GM21381 (cell line): ENCODE measurements at regions not wholly inside any gene's neighbourhood (a gene's known extent, or its start where the extent isn't known, plus 50 kb on each side); places are given as distances from the start of the nearest gene placed in this dataset.

Experiments used
- ATAC-seq: cut with Tn5 transposase; IDR thresholded peaks from one replicate; pipeline ENCODE4 v1.9.1; 2021; ENCODE audit warnings: mild to moderate bottlenecking, moderate library complexity; ENCODE audit not compliant: unreplicated experiment

- no peak for ATAC-seq
Observed at GRCh38 chr12:93151079-93151762, 222.1 kb upstream of the EEA1 start.

DNA sequence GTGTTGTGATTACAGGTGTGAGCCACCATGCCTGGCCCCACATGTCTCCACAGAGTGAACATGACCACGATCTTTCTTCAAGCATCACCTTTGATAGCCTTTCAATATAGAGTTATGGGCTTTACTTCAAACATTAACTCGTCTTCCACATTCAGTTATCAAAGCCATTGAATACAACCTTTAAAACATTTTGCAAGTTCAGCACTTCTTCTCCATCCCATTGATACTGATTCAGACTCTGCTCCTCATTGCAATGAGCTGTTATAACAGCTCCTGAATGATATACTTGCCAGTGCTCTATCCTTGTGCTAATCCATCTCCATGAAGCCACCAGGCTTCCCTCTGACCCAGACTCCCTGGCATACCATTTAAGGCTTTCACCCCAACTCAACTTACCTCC is 223.5 kb upstream of the EEA1 start:
- no peak for ATAC-seq

DNA sequence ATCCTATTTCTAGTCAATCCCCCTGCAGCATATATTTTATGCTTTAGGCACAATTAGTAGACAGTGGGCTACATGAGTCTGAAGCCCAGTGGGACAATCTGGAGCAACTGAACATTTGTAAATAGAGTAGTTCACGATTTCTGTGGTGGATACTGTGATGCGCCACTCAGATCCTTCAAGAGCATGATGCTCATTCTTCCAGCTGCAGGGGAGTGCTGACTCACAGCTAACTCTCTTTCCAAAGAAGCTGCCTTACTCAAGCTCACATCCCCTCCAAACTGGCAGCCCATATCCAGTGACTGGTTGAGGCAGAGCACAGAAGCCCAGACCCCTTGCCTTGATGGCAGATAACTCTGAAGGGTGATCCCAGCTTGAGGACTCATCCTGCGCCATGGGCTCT is 224.2 kb upstream of the EEA1 start:
- ATAC-seq, result no peak

GRCh38 chr12:93154096-93154728 is 223.5 kb upstream of the NUDT4 start:
- no peak for ATAC-seq

DNA sequence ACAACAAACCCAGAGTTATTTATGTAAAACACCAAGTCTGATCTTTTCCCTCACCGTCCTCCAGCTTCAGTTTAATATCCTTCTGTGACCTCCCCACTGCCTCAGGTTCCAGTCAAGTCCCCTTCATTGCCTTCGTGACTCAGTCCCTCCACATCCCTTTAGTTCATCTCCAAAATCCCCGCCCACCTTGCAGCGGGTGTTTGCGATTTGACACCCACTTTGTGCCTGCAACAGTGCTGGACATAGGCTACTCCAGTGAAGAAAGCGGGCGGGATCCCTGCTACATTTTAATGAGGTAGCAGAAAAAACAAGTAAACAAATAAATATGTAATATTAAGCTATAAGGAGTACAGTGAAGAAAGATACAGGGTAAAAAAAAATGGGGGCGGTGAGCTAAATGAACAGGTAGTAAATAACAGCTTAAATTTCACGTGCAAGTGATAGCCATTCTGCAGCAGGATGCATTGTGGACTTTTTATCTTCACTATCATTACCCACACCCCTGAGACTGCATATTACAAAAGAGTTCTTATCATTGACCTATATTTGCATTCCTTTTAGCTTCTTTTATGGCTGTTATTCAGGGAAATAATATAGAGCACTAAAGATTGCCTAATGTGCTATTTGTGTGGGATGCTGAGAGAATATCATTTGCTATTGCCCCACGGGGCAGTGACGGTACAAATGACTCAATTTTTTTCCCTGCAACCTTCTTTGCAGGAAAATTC is 222.8 kb upstream of the NUDT4 start:
- ATAC-seq, result no peak

DNA sequence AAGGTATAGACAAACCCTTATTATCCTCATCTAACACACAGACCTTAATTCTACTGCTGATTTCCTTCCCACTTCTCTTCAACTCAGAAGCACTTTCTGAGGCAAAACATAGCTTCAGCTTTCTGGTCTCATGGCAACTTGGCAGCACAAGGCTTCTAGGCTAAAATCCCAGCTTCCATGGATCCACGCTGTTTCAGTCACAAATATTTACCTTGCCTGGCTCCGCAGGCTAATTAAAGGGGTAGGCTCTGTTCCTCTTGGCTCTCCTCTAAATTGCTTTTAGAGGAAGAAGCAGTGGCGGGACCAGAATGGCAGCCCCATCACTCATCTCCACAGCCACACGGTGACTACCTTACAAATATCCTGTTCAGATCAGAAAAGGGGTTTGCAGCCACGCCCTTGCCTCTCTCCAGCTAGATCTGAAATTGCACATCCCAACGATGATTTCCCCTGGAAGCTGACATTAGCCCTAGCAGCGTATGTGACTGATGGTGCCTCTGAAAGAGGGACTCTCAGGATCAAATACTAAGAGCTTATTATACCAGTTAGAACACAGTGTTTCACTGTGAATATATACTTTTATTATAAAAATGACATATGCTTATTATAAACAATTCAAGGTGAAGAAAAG is 221.5 kb upstream of the NUDT4 start:
- no peak for ATAC-seq

DNA sequence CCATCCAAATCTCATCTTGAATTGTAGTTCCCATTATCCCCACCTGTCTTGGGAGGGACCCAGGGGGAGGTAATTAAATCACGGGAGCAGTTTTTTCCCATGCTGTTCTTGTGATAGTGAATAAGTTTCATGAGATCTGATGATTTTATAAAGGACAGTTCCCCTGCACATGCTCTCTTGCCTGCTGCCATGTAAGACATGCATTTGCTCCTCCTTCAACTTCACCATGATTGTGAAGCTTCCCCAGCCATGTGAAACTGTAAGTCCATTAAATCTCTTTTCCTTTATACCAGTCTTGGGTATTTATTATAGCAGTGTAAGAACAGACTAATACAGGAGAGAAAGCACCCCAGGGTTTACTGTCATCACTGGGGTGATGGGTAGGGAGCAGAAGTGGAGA is 220.4 kb upstream of the NUDT4 start:
- ATAC-seq, result no peak

DNA sequence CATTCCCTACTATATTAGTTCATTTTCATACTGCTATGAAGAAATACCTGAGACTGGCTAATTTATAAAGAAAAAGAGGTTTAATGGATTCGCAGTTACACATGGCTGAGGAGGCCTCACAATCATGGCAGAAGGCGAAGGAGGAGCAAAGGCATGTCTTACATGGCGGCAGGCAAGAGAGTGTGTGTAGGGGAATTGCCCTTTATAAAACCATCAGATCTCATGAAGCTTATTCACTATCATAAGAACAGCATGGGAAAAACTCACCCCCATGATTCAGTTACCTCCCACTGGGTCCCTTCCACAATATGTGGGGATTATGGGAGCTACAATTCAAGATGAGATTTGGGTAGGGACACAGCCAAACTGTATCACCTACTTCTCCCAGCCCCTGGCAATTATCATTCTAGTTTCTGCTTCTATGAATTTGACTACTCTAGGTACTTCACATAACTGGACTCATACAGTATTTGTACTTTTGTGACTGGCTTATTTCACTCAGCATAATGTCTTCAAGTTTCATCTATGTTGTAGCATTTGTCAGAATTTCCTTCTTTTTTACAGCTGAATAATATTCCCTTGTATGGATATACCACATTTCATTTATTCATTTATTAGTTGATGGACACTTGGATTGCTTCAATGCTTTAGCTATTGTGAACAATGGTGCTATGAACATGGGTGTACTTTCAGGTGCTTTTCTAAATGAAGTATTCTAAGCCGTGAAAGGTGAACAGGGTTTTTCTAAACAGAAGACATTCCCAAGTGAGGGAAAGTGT is 219.5 kb upstream of the NUDT4 start:
- no peak for ATAC-seq

- ATAC-seq, result no peak
Observed at GRCh38 chr12:93163260-93164036, 214.3 kb upstream of the NUDT4 start.

DNA sequence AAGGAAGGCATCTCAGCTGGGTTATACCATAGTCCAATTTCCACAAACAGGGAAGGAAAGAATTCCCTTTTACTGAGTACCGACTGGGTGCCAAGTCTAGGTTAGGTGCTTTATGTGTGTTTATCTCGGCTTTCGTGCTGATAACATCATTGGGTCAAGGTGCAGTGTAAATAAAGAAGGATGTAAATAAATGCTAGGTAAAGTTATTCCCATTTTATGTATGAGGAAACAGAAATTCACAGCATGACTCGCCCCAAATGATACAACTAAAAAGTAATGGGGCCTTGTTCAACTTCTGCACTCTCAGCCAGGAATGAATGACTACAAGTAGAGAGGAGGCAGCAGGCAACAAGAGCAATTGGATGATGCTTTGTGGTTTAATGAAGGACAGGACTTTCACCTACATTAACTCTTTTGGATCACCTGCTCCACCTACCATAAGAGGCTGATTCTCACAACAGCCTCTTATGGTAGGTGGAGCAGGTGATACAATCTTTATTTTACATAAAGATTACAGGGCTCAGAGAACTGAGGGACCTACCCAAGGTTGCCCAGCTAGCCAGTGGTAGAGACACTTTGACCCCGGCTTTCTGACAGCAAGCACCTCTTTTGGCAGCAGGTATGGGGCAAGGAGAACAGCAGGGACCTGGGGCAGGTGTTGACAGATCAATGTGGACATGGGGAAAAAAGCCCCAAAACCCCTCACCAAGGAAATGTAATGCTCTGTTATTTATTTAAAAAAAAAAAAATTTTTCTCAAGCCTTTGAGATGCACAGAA is 213.4 kb upstream of the NUDT4 start:
- no peak for ATAC-seq

DNA sequence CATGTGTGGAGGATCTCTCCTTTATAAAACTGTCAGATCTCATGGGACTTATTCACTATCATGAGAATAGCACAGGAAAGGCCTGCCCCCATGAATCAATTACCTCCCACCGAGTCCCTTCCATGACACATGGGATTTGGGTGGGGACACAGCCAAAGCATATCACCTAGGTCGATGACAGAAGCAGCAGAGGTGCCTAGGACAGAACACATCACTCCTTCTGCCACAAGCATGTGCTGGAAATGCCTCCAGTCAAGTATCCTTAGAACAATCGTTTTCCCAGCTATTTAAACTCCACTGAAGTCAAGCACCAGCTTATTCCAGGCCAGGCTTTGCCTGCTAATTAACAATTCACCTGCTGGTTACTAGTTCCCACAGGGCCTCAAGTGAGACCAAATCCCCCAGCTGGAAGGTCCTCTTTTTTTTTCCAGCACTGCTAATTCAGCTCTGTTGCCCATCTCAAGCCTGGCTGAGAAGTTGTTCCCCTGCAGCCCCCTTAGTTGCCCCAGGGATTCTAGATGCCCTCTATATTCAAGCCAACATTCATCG is 212.3 kb upstream of the NUDT4 start:
- ATAC-seq, result no peak

GRCh38 chr12:93166541-93167307 is 211.0 kb upstream of the NUDT4 start:
- peak; percentile 73 for ATAC-seq

- ATAC-seq, result peak; percentile 3
Observed at GRCh38 chr12:93167331-93167730, 210.4 kb upstream of the NUDT4 start.

DNA sequence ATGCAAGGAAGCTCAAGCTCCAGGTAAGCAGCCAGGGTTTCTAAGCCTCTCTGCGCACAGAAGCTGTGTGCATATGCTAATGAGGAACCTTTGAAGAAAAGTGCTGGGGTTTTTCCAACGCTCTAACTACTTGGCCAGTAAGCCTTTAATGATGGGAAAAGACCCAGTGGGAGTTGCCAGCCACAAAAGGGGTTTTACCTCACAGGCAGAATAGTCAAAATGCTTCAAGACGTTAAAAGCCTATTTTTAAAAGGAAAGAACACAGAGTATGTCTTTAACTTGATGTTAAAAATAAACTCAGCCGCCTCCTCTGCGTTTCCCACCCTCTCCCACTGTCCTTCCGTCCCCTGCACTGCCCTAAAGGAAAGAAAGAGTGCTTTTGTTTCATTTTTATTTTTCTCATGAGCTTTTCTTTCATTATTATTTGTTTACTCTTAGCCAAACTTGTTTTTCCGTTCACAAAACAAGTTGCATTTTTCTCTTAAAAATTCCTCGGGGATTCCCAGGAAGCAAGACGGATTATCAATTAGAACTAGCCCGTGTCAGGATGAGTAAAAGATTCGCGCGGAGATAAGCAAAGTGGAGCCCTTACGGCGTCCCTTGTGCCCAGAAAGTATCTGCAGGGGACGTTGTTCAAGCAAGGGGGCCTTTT is 209.8 kb upstream of the NUDT4 start:
- peak; percentile 60 for ATAC-seq

DNA sequence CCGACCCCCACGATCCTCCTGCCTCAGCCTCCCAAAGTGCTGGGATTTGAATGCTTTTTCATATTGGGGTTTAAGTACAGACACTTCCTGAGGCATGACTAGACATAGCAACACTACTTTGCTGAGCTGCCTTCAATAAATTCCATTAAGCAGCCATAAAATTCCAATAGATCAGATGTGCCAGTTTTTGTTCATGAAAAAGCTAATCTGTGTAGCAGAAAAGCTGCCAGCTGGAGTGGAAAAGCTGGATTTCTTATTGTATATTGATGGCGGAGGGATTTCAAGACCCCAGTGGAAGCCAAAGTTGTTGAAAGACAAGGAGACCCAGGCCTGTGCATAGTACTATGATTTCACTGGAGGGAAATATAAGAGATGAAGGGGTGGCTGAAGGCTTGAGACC is 209.0 kb upstream of the NUDT4 start:
- no peak for ATAC-seq

DNA sequence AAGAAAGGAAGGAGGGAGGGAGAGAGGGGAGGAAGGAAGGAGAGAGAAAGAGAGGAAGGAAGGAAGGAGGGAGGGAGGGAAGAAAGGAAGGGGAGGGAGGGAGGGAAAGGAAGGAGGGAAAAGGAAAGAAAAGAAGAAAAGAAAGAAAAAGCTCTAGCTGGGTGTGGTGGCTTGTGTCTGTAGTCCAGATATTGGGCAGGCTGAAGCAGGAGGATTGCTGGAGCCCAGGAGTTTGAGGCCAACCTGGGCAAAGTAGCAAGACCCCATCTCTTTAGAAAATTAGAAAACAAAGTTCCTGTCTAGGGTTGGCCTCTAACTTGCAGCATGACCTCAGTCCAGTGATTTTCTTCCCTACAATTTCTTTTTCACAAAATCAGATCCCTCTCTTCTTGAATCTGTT is 208.2 kb upstream of the NUDT4 start:
- no peak for ATAC-seq

DNA sequence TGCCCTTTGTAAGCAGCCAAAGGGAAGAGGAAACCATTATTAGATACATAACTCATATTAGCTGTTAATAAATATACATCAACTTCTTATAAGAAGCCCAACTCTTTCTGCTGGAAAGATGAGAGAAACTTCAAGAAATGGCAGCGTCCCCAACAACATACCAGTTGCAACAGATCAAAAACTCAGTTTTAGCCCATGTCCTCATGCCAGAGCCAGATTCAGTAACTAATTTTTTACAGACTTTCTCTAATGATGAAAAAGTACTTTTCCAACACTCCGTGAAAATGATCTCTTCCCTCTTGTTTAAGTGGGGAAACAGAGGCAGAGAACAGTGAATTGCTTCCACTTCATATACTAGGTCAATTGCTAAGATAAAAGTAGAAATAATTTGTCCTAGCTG is 206.8 kb upstream of the NUDT4 start:
- no peak for ATAC-seq
